NCI-H1694 treated with DMSO at 0.1 percent for 48 hours (cell line): ENCODE measurements at regions not wholly inside any gene's neighbourhood (a gene's known extent, or its start where the extent isn't known, plus 50 kb on each side); places are given as distances from the start of the nearest gene placed in this dataset.

ENCODE experiments used
- DNase-seq: peaks from one replicate; lab custom pipeline; 2025; lab: John Stamatoyannopoulos, UW

DNA sequence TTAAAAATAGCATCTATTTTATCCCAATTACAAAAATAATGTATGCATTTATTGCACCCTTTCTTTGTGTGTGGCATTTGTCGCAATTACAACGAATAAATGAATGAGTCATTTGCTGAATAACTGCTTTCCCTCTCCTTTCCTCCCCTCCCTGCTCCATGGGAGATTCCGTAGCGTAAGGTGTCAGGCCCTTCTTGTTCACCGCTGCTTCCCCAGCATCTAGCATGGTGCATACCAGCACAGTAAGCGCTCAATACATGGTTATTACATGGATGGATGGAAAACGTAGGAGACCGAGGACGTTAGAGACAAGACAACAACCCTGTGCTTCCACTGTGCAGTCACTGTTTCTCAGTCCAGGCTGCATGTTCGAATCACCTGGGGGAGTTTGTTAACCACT is 336.0 kb upstream of the EEF2KMT start:
- DNase-seq: no peak

DNA sequence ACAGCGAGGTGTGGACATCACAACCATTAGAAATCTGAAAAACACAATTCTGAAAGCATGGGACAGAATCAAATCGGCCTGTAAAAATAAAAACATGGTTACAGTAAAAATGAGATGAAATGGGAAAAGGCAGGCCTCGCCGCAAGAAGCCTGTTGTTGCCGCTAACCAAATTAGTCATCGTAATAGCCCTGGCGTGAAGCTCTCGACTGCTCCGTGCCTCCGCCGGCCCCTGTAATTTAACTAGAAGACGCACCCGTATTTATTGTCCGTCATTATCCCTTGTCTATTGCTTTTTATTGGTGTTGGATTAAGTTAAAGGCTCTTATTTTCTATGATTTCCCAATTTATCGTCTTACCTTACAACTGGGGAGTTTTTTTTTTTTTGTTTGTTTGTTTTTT is 334.6 kb upstream of the EEF2KMT start:
- DNase-seq: no peak

GRCh38 chr16:5430598-5430997 is 333.0 kb upstream of the EEF2KMT start:
- DNase-seq: no peak

DNA sequence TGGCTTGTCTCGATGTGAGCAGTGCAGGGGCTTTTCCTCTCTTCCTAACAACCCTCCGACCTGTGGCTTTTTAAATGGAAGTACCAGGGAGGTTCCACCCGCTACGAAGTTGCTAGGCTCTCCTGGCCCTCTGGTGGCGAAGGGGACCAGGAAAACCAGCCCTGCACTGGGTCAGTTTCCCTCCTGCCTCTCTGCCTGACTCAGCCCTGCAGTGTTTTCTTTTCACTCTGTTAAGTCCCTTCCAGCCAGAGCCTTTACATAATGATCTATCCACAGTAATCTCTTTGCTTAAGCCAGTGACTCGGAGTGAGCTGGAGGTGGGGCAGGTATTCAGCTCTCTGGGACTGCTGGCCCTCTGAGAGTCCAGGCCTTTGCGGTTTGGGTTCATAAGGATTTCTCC is 331.3 kb upstream of the EEF2KMT start:
- DNase-seq: no peak

DNA sequence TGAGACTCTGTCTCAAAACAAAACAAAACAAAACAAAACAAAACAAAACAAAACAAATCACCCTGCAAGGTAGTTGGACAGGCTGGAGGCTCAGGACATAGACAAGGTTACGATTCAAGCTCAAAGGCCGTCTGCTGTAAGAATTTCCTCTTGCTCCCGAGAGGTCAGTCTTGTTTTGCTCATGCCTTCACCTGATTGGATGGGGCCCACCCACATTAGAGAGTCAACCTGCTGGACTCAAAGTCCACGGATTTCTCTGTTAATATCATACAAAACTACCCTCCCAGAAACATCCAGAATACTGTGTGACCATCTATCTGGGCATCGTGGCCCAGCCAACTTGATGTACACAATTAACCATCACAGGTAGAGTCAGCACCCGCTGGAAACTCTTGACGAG is 330.0 kb upstream of the EEF2KMT start:
- DNase-seq: no peak

DNA sequence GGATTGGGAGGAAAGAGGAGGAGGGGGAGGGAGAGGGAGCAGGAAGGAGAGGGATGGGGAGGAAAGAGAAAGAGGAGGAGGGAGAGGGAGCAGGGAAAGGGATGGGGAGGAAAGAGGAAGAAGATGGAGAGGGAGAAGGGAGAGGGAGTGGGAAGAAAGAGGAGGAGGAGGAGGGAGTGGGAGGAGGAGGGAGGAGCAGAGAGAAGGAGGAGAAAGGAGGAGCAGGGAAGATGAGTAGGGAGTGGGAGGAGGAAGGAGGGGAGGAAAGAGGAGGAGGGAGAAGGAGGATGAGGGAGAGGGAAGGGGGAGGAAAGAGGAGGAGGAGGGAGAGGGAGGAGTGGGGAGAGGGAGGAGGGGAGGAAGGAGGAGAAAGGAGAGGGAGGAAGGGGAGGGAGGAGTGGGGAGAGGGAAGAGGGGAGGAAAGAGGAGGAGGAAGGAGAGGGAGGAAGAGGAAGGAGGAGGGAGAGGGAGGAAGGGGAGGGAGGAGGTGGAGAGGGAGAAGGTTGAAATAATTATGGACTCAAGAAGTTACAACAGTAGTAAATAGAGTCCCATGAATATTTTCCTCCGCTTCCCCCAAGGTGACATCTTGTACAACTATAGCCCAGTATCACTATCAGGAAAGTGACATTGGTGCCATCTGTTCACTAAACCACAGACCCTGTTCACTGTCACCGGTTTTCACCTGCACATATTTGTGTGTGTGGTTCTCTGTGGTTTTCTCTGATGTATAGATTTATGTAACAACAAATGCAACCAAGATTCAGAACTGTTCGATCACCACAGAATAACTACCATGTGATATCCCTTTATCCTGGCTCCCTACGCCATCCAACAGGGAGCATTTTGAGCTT is 325.3 kb upstream of the EEF2KMT start:
- DNase-seq: no peak

- no peak for DNase-seq
Measured at GRCh38 chr16:5422047-5422446, 324.5 kb upstream of the EEF2KMT start.

DNA sequence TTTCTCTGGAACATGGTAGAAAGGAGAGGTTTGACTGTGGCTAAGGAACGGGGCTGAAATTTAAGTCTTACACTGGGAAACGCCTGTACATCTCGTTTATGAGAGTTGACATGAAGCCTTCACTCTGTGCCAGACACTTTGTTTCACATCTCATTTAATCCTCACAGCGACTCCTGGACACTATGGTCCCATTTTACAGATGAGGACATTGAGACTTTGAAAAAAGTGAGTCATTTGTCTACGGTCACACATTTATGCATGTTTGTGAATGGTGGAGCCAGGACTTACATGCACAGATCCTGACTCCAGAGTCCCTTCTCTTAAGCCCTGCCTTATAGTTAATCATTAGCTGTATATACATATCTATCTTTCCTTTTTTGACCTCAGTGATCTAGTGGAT is 318.4 kb upstream of the EEF2KMT start:
- DNase-seq: no peak

DNA sequence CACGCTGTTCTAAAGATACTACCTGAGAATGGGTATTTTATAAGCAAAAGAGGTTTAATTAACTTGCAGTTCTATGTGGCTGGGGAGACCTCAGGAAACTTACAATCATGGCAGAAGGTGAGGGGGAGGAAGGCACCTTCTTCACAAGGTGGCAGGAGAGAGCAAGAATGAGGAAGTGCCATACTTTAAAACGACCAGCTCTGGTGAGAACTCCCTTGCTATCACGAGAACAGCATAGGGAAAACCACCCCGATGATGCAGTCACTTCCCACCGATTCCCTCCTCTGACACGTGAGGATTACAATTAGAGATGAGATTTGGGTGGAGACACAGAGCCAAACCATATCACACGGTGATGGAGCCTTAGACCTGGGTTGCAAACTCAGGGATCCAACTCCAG is 317.5 kb upstream of the EEF2KMT start:
- DNase-seq: no peak

GRCh38 chr16:5412731-5413130 is 315.1 kb upstream of the EEF2KMT start:
- DNase-seq: no peak

GRCh38 chr16:5398203-5398602 is 300.6 kb upstream of the EEF2KMT start:
- DNase-seq: no peak

- DNase-seq: no peak
Measured at GRCh38 chr16:5396880-5397279, 299.3 kb upstream of the EEF2KMT start.

DNA sequence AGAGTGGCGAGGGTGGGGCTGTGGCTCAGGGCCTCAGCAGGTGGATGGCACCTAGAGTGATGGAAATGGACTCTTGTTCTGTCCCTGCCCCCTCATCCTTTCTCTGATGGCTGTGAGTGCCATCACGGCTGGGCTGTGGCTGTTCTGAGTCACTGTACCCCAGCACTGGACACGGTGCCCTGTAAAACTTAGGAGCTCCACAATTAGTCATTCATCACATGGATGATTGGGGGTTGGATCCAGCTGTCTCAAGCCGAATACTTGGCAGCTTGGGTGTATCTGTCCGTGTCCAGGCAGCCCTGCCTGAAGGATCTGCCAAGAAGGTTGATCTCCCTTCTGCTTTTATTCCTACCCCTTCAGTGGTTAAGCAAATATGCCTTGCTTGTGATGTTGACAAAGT is 295.5 kb upstream of the EEF2KMT start:
- no peak for DNase-seq

GRCh38 chr16:5386989-5387388 is 289.4 kb upstream of the EEF2KMT start:
- no peak for DNase-seq

GRCh38 chr16:5385811-5386210 is 288.2 kb upstream of the EEF2KMT start:
- DNase-seq: no peak

- DNase-seq: no peak
Measured at GRCh38 chr16:5385115-5385514, 287.5 kb upstream of the EEF2KMT start.

- no peak for DNase-seq
Measured at GRCh38 chr16:5383737-5384136, 286.1 kb upstream of the EEF2KMT start.

GRCh38 chr16:5382484-5382883 is 284.9 kb upstream of the EEF2KMT start:
- DNase-seq: no peak

- DNase-seq: no peak
Measured at GRCh38 chr16:5381481-5381880, 283.9 kb upstream of the EEF2KMT start.

- no peak for DNase-seq
Measured at GRCh38 chr16:5379954-5380353, 282.4 kb upstream of the EEF2KMT start.

DNA sequence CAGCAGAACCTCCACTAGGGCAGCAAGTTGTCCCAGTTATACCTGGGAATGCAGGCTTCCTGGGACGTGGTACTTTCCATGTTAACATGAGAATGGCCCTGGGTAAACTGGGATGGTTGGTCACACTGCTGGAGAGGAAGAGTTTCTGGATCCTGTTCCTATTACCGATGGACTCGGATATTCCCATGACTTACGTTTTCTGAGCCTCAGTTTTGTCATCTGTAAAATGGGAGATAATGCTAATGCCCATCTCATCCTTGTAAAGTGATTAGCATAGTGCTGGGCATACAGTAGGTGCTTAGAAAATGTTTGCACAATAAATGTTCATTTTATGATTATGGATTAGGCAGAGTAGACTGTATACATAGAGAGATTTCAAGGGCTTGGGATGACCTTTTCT is 280.9 kb upstream of the EEF2KMT start:
- DNase-seq: no peak

- DNase-seq: no peak
Measured at GRCh38 chr16:5377280-5377898, 279.8 kb upstream of the EEF2KMT start.

DNA sequence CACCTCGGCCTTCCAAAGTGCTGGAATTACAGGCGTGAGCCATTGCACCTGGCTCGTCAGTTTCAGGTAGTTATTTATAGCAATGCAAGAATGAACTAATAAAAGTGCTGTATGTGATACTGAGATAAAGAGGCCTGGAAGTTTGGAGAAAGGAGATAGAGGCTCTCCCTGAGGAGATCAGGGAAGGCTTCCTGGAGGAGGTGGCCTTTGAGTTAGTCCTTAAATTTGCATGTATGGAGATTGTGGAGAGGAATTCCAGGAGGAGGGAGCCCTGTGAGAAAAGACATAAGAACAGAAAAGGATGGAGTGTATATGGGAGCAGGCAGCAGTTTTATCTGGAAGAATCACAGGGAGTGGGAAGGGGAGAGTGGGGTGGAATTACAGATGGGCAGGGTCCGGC is 276.6 kb upstream of the EEF2KMT start:
- DNase-seq: no peak

GRCh38 chr16:5367951-5368350 is 270.4 kb upstream of the EEF2KMT start:
- no peak for DNase-seq
